OCI-LY1 (cell line): ENCODE measurements at regions not wholly inside any gene's neighbourhood (a gene's known extent, or its start where the extent isn't known, plus 50 kb on each side); places are given as distances from the start of the nearest gene placed in this dataset.

Experiments used
- CTCF ChIP-seq: fragments of 200-600 bp; sonication (generic), shearing (Covaris generic); IDR thresholded peaks from 2 replicates; pipeline ENCODE4 v1.5.1; 2017; ENCODE audit warnings: mild to moderate bottlenecking, antibody characterized with exemption, low read length, moderate library complexity, mixed read lengths
- EZH2 ChIP-seq: fragments of 200-600 bp; sonication (generic), shearing (Covaris generic); IDR thresholded peaks from 2 replicates; pipeline ENCODE4 v1.8.0; 2017; ENCODE audit warnings: borderline replicate concordance, mixed run types, mild to moderate bottlenecking, antibody characterized with exemption, low read length, moderate library complexity, mixed read lengths

- TF ChIP-seq CTCF (no peak), EZH2 (no peak)
Measured at GRCh38 chr13:79703772-79704171, 222.8 kb downstream of the NDFIP2 start.
